Right lobe of liver (tissue), 4 donors: ENCODE measurements at regions not wholly inside any gene's neighbourhood (a gene's known extent, or its start where the extent isn't known, plus 50 kb on each side); places are given as distances from the start of the nearest gene placed in this dataset.

Experiments
- POLR2A ChIP-seq: fragments of 450-650 bp; IDR thresholded peaks from one replicate; pipeline ENCODE4 v1.6.1; 2017; ENCODE audit warnings: antibody characterized with exemption, mild to moderate bottlenecking
- TF ChIP-seq, protein P1 (sequence below), 4 donors: fragments of 200-600 bp in 3 of 4; fragments of 450-650 bp in 1 of 4; IDR thresholded peaks; one replicate each; pipeline versions ENCODE4 v1.5.1 to v1.8.0; 2016 to 2022; ENCODE audit warnings: antibody characterized with exemption in 4 of 4, mild to moderate bottlenecking in 2 of 4
- donor health status: DM: no; HTN: no; CAD: no.
- donor health status: DM: no; HTN: no; CAD: no.
- donor health status: DM: no; HTN: yes; CAD: no.

DNA sequence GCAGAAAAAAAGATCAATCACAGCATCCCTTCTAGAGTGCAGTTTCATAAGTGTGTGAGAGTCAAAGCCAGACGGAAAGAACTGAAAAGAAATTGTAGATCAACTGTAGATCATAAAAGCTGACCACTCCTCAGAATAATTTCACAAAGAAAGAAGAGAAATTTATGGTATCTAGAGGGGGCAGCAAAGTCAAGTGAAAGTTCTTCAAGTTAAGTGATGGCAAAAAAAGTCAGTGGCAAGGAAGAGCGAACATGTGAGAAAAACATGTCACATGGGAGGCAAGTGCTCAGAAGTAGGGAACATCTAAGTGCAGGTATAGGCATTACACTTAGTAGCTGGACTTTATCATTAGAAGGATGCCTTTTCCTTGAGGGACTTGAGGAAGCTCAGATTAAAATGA, 245.1 kb upstream of the ISL1 start:
- TF ChIP-seq POLR2A = no peak
- TF ChIP-seq, protein P1, sequence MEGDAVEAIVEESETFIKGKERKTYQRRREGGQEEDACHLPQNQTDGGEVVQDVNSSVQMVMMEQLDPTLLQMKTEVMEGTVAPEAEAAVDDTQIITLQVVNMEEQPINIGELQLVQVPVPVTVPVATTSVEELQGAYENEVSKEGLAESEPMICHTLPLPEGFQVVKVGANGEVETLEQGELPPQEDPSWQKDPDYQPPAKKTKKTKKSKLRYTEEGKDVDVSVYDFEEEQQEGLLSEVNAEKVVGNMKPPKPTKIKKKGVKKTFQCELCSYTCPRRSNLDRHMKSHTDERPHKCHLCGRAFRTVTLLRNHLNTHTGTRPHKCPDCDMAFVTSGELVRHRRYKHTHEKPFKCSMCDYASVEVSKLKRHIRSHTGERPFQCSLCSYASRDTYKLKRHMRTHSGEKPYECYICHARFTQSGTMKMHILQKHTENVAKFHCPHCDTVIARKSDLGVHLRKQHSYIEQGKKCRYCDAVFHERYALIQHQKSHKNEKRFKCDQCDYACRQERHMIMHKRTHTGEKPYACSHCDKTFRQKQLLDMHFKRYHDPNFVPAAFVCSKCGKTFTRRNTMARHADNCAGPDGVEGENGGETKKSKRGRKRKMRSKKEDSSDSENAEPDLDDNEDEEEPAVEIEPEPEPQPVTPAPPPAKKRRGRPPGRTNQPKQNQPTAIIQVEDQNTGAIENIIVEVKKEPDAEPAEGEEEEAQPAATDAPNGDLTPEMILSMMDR (IDR thresholded peaks at IDR 0.05) = no peak
